Left lung (tissue), 4 donors: ENCODE measurements at regions not wholly inside any gene's neighbourhood (a gene's known extent, or its start where the extent isn't known, plus 50 kb on each side); places are given as distances from the start of the nearest gene placed in this dataset.

ENCODE experiments used
- ATAC-seq: fragments of 200-7000 bp; cut with Tn5 transposase; one replicate; pipeline ENCODE4 v1.9.1; 2020; ENCODE audit warnings: moderate library complexity
- DNase-seq, 4 donors: peaks; one replicate each; pipeline ENCODE4 v3.0.0-alpha.2; 2013 to 2020
- H3K27ac ChIP-seq, 2 donors: fragments of 200-600 bp; sonication (generic) in 1 of 2; one replicate each; pipeline versions ENCODE4 v1.5.0 to v1.8.0; 2020 to 2021
- H3K27me3 ChIP-seq, 2 donors: fragments of 200-600 bp; sonication (generic) in 1 of 2; one replicate each; pipeline versions ENCODE4 v1.5.0 to v1.8.0; 2020 to 2021
- H3K36me3 ChIP-seq, 2 donors: fragments of 200-600 bp; sonication (generic) in 1 of 2; one replicate each; pipeline versions ENCODE4 v1.5.0 to v1.8.0; 2020 to 2021
- H3K4me1 ChIP-seq, 2 donors: fragments of 200-600 bp; one replicate each; pipeline ENCODE4 v1.8.0; 2021
- H3K4me3 ChIP-seq, 2 donors: fragments of 200-600 bp; sonication (generic) in 1 of 2; one replicate each; pipeline versions ENCODE4 v1.5.0 to v1.8.0; 2020 to 2021; ENCODE audit warnings: mild to moderate bottlenecking in 1 of 2
- H3K9me3 ChIP-seq, 2 donors: fragments of 200-600 bp; sonication (generic) in 1 of 2; one replicate each; pipeline versions ENCODE4 v1.5.0 to v1.8.0; 2020 to 2021
- intact Hi-C, 2 donors: fragments of 100-400 bp; cut with DNase I; formaldehyde crosslinking; loops; one replicate each; pipeline versions ENCODE4 v1.11.2 to v1.14.2; 2022
- TF ChIP-seq, protein P1 (sequence below), 2 donors: fragments of 200-600 bp; sonication (generic) in 1 of 2; IDR thresholded peaks; one replicate each; pipeline versions ENCODE4 v1.5.0 to v1.8.0; 2021; ENCODE audit warnings: antibody characterized with exemption in 2 of 2
- donor health status: DM: no; HTN: yes; CAD: no.
- donor health status: DM: no; HTN: no; CAD: no.

DNA sequence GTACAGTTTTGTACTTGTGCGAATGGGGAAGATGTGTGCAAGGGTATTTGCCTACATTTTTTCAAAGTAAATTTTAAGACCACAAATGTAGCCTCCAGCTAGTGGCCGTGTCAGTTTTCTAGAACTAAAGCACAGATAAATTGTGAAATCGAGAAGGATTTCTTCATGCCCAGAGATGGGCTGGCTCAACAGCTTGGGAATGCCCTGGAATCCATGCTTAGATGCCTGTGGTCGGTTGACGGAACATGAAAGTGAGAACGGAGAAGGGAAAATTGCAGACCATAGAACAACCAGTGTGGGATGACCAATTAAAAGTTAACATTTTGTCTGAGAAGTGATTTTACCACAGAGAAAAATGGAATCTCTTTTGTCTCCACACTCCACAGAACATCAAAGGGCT lies 73.2 kb upstream of the VCX2 start:
- no peak for ATAC-seq
- Histone ChIP-seq H3K27me3 (no peaks in the 10 kb centered on the region), H3K4me3 (no peak overlapping the region), H3K4me1 (no peaks in the 10 kb centered on the region), H3K27ac (no peak overlapping the region), H3K36me3 (no peaks in the 10 kb centered on the region), H3K9me3 (no peaks in the 10 kb centered on the region)
- DNase-seq: no peak
- intact Hi-C loops: no loop called here
- TF ChIP-seq, protein P1, sequence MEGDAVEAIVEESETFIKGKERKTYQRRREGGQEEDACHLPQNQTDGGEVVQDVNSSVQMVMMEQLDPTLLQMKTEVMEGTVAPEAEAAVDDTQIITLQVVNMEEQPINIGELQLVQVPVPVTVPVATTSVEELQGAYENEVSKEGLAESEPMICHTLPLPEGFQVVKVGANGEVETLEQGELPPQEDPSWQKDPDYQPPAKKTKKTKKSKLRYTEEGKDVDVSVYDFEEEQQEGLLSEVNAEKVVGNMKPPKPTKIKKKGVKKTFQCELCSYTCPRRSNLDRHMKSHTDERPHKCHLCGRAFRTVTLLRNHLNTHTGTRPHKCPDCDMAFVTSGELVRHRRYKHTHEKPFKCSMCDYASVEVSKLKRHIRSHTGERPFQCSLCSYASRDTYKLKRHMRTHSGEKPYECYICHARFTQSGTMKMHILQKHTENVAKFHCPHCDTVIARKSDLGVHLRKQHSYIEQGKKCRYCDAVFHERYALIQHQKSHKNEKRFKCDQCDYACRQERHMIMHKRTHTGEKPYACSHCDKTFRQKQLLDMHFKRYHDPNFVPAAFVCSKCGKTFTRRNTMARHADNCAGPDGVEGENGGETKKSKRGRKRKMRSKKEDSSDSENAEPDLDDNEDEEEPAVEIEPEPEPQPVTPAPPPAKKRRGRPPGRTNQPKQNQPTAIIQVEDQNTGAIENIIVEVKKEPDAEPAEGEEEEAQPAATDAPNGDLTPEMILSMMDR (IDR thresholded peaks at IDR 0.05): no peak

DNA sequence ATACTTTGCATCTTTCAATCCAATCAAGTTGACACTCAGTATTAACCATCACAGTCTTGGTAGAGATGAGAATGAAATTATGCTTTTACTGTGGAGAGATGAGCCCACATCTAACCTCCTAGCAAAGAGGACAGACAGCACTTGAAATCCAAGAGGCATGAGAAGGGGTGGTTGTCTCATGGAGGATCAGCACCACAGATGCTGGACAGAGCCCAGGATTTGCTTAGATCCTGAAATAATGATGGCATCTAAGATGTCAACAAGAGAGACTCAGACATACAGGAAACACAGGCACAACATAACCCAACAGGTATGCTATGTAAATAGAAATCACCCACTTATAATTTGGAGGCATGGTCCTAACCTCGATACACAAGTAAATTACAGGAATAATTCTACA lies 74.3 kb upstream of the VCX2 start:
- no peak for ATAC-seq
- TF ChIP-seq, protein P1 (IDR thresholded peaks at IDR 0.05): no peak
- H3K27me3 ChIP-seq: no peaks in the 10 kb centered on the region

DNA sequence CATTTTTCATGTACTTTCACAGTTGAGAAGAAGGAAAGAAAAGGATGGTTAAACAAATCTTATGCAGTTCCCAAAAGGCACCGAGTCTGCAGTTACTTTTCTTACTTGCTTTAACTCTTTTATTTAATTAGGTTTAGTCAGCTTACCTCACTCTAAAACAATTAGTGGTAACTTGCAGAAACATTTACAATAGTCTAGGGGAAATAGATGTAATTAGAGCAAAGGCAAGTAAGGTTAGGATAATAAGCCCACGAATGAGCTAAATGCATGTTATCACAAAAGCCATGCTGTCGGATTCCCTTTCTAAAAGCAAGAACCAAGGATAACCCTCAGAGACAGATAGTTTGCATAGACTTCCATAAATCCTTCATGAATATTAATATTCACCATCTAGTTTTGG lies 82.0 kb upstream of the VCX2 start:
- Histone ChIP-seq H3K27ac (no peak overlapping the region), H3K36me3 (no peaks in the 10 kb centered on the region), H3K4me3 (no peak overlapping the region), H3K27me3 (no peaks in the 10 kb centered on the region), H3K9me3 (no peaks in the 10 kb centered on the region), H3K4me1 (no peaks in the 10 kb centered on the region)
- DNase-seq: no peak
- ATAC-seq: no peak
- intact Hi-C loops: no loop called here
- TF ChIP-seq, protein P1 (IDR thresholded peaks at IDR 0.05): no peak

More for the DNA sequence above, 74.3 kb upstream of the VCX2 start:
- Histone ChIP-seq H3K27ac (no peak overlapping the region), H3K4me1 (no peaks in the 10 kb centered on the region), H3K4me3 (no peak overlapping the region), H3K9me3 (no peaks in the 10 kb centered on the region), H3K36me3 (no peaks in the 10 kb centered on the region)
- DNase-seq: peak in 1 of 4 donors; percentile 2
- intact Hi-C loops: no loop called here

DNA sequence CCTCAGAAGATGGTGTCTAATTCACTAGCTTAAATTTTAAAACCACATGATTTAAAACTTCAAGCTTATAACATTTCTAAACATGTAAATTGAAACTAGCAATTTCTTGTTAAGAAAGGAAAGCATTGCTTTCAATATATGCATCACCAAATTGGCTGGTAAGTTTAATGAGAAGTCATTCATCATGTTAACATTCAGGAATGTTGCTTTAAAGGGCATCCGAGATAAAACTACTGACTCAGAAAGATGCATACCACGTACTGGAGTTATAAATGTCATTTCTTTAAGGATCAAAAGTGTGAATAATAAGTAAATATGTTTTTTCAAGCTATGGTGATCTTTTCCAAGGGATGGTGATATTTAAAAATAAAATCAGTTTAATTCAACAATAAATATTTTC lies 83.3 kb upstream of the VCX2 start:
- no peaks in the 10 kb centered on the region for H3K36me3 ChIP-seq
- ATAC-seq (no peak), DNase-seq (no peak)
- no peak overlapping the region for H3K27ac ChIP-seq
- intact Hi-C loops: no loop called here
- H3K4me1 ChIP-seq: no peaks in the 10 kb centered on the region
- no peaks in the 10 kb centered on the region for H3K9me3 ChIP-seq
- H3K27me3 ChIP-seq: no peaks in the 10 kb centered on the region
- TF ChIP-seq, protein P1 (IDR thresholded peaks at IDR 0.05): no peak
- H3K4me3 ChIP-seq: no peak overlapping the region

DNA sequence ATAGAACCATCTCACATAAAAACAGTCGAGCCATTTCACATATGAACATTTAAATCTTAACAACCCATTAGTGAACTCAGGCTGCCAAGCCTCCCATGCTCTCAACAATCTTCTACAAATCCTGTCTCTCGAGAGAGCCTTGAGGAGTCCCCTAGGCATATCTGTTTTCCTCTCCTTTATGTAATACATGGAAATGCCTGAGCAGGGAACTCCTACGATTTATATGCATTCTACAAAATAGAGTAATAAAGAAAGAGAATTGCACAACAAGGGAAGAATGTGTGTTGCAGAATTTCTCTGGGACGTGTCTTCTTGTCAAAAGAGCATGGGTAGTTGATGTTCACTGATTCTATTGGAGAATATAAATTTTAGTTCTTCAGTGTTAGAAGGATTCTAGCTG lies 101.8 kb upstream of the VCX2 start:
- H3K9me3 ChIP-seq: no peaks in the 10 kb centered on the region
- H3K27ac ChIP-seq: no peak overlapping the region
- H3K36me3 ChIP-seq: no peaks in the 10 kb centered on the region
- TF ChIP-seq, protein P1 (IDR thresholded peaks at IDR 0.05): no peak
- DNase-seq: no peak
- intact Hi-C loops: no loop called here
- no peaks in the 10 kb centered on the region for H3K4me1 ChIP-seq
- H3K27me3 ChIP-seq: no peaks in the 10 kb centered on the region
- no peak for ATAC-seq
- H3K4me3 ChIP-seq: no peak overlapping the region
